DOHH2 (cell line): ENCODE measurements at regions not wholly inside any gene's neighbourhood (a gene's known extent, or its start where the extent isn't known, plus 50 kb on each side); places are given as distances from the start of the nearest gene placed in this dataset.

ENCODE experiments used
- H3F3A ChIP-seq: fragments of 200-600 bp; sonication (generic), shearing (Covaris generic); 2 replicates; pipeline ENCODE4 v1.6.0; 2016; ENCODE audit warnings: antibody characterized with exemption, mild to moderate bottlenecking; ENCODE audit not compliant: control insufficient read depth, insufficient read depth
- H3K27ac ChIP-seq: fragments of 200-600 bp; sonication (generic); 2 replicates; pipeline ENCODE4 v1.5.1; 2014; ENCODE audit warnings: low read depth, mild to moderate bottlenecking, low read length, moderate library complexity
- H3K27me3 ChIP-seq: fragments of 200-600 bp; sonication (generic); 2 replicates; pipeline ENCODE4 v1.6.1; 2014; ENCODE audit warnings: mild to moderate bottlenecking, low read length, mixed read lengths; ENCODE audit not compliant: control insufficient read depth
- H3K36me3 ChIP-seq: fragments of 200-600 bp; sonication (generic); 2 replicates; pipeline ENCODE4 v1.6.1; 2014; ENCODE audit warnings: mild to moderate bottlenecking, low read length, moderate library complexity, mixed read lengths; ENCODE audit not compliant: control insufficient read depth
- H3K4me1 ChIP-seq: fragments of 200-600 bp; sonication (generic); 2 replicates; pipeline ENCODE4 v1.6.1; 2014; ENCODE audit warnings: mild to moderate bottlenecking, low read length, mixed read lengths; ENCODE audit not compliant: control insufficient read depth
- H3K4me2 ChIP-seq: fragments of 200-600 bp; sonication (generic); 2 replicates; pipeline ENCODE4 v1.6.0; 2014; ENCODE audit warnings: mild to moderate bottlenecking, low read length, moderate library complexity
- H3K4me3 ChIP-seq: fragments of 200-600 bp; sonication (generic); 2 replicates; pipeline ENCODE4 v1.5.1; 2014; ENCODE audit warnings: mild to moderate bottlenecking, low read length, mixed read lengths
- H3K79me2 ChIP-seq: fragments of 200-600 bp; sonication (generic); 2 replicates; pipeline ENCODE4 v1.6.1; 2014; ENCODE audit warnings: mild to moderate bottlenecking, low read length, mixed read lengths; ENCODE audit not compliant: control insufficient read depth
- H3K9me2 ChIP-seq: fragments of 200-600 bp; sonication (generic); replicated peaks from 2 replicates; pipeline ENCODE4 v1.6.1; 2014; ENCODE audit warnings: mild to moderate bottlenecking, low read length, mixed read lengths; ENCODE audit not compliant: control insufficient read depth
- H3K9me3 ChIP-seq: fragments of 200-600 bp; sonication (generic); 2 replicates; pipeline ENCODE4 v1.6.1; 2014; ENCODE audit warnings: antibody characterized with exemption, low read length, mixed read lengths; ENCODE audit not compliant: control insufficient read depth, insufficient read depth
- H4K20me1 ChIP-seq: fragments of 200-600 bp; sonication (generic); 2 replicates; pipeline ENCODE4 v1.6.0; 2014; ENCODE audit warnings: low read depth, mild to moderate bottlenecking, antibody characterized with exemption, low read length, moderate library complexity; ENCODE audit not compliant: control insufficient read depth, insufficient read depth
- CTCF ChIP-seq: fragments of 200-600 bp; sonication (generic); IDR thresholded peaks from one replicate; pipeline ENCODE4 v1.5.1; 2014; ENCODE audit warnings: antibody characterized with exemption, mild to moderate bottlenecking, low read depth, low read length; ENCODE audit not compliant: poor library complexity, severe bottlenecking
- EZH2phosphoT487 ChIP-seq: fragments of 200-600 bp; sonication (generic); IDR thresholded peaks from 2 replicates; pipeline ENCODE4 v1.6.1; 2017; ENCODE audit warnings: borderline replicate concordance, mild to moderate bottlenecking, antibody characterized with exemption, low read length, moderate library complexity, mixed read lengths

- H3K4me2 ChIP-seq, result no peak overlapping the region
- no peaks in the 10 kb centered on the region for H3F3A ChIP-seq
- H3K27me3 ChIP-seq, result no peaks in the 10 kb centered on the region
- TF ChIP-seq CTCF (no peak), EZH2phosphoT487 (no peak)
- H3K79me2 ChIP-seq, result no peaks in the 10 kb centered on the region
- no peaks in the 10 kb centered on the region for H3K4me1 ChIP-seq
- no peak overlapping the region for H3K4me3 ChIP-seq
- H3K9me3 ChIP-seq, result no peaks in the 10 kb centered on the region
- no peaks in the 10 kb centered on the region for H4K20me1 ChIP-seq
- H3K36me3 ChIP-seq, result no peaks in the 10 kb centered on the region
- no peak overlapping the region for H3K27ac ChIP-seq
- H3K9me2 ChIP-seq, result no peaks in the 10 kb centered on the region
Measured at GRCh38 chr5:17157916-17158529, 59.4 kb upstream of the BASP1 start.

DNA sequence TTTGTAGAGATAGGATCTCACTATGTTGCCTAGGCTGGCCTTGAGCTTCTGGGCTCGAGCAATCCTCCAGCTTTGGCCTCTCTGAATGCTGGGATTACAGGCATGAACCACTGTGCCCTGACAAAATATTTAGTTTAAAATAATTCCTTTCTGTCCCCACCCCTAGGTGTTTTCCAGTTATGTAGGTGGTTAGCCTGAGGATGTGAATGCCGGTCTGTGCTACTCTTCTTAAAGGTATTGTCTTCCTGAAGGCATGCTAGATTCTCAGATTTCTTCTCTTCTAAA, 56.7 kb upstream of the BASP1 start:
- H3K27ac ChIP-seq, result no peak overlapping the region
- H3K4me3 ChIP-seq, result no peak overlapping the region
- H3K4me1 ChIP-seq, result no peaks in the 10 kb centered on the region
- H3K27me3 ChIP-seq, result peaks cover 3% of the 10 kb centered on the region; the same call in 1 of the 2 replicates
- H3K9me3 ChIP-seq, result no peaks in the 10 kb centered on the region
- no peaks in the 10 kb centered on the region for H3F3A ChIP-seq
- TF ChIP-seq CTCF, result no peak
- TF ChIP-seq EZH2phosphoT487, result no peak
- no peaks in the 10 kb centered on the region for H3K36me3 ChIP-seq
- H3K4me2 ChIP-seq, result no peak overlapping the region
- no peaks in the 10 kb centered on the region for H3K79me2 ChIP-seq
- H3K9me2 ChIP-seq, result no peaks in the 10 kb centered on the region
- H4K20me1 ChIP-seq, result no peaks in the 10 kb centered on the region

DNA sequence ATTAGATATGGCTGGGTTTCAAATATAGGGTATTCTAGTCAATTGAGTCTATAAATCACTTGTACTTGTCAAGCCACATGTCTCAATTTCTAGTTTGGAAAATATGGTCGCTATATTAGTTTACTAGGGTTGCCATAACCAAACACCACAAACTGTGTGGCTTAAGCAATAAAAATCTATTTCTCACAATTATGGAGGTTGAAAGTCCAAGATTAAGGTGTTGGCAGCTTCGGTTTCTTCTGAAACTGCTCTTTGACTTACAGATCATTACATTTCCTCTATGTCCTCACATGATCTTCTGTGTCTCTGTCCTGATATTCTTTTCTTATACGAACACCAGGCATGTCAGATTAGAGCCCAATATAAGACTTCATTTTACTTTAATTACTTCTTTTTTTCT, 55.8 kb upstream of the BASP1 start:
- TF ChIP-seq CTCF (no peak), EZH2phosphoT487 (no peak)
- no peak overlapping the region for H3K4me3 ChIP-seq
- peaks cover 3% of the 10 kb centered on the region; the same call in 1 of the 2 replicates for H3K27me3 ChIP-seq
- H3K79me2 ChIP-seq, result no peaks in the 10 kb centered on the region
- H3K9me3 ChIP-seq, result no peaks in the 10 kb centered on the region
- no peak overlapping the region for H3K4me2 ChIP-seq
- no peaks in the 10 kb centered on the region for H4K20me1 ChIP-seq
- H3K27ac ChIP-seq, result no peak overlapping the region
- H3F3A ChIP-seq, result no peaks in the 10 kb centered on the region
- no peaks in the 10 kb centered on the region for H3K36me3 ChIP-seq
- H3K4me1 ChIP-seq, result no peaks in the 10 kb centered on the region
- H3K9me2 ChIP-seq, result no peaks in the 10 kb centered on the region
